HG03139 (cell line): ENCODE measurements at regions not wholly inside any gene's neighbourhood (a gene's known extent, or its start where the extent isn't known, plus 50 kb on each side); places are given as distances from the start of the nearest gene placed in this dataset.

Experiments
- ATAC-seq: cut with Tn5 transposase; IDR thresholded peaks from one replicate; pipeline ENCODE4 v1.9.1; 2021; ENCODE audit not compliant: unreplicated experiment

- ATAC-seq, result no peak
Measured at GRCh38 chr3:16102187-16102561, 72.3 kb upstream of the GALNT15 start.

- ATAC-seq, result no peak
Measured at GRCh38 chr3:16102905-16103364, 71.5 kb upstream of the GALNT15 start.

- no peak for ATAC-seq
Measured at GRCh38 chr3:16103472-16103871, 71.0 kb upstream of the GALNT15 start.

- no peak for ATAC-seq
Measured at GRCh38 chr3:16104156-16104555, 70.3 kb upstream of the GALNT15 start.

- no peak for ATAC-seq
Measured at GRCh38 chr3:16106050-16106449, 68.4 kb upstream of the GALNT15 start.

- ATAC-seq, result no peak
Measured at GRCh38 chr3:16108424-16108823, 66.1 kb upstream of the GALNT15 start.

- ATAC-seq, result no peak
Measured at GRCh38 chr3:16109929-16110328, 64.6 kb upstream of the GALNT15 start.

GRCh38 chr3:16112910-16113504 is 61.5 kb upstream of the GALNT15 start:
- ATAC-seq, result no peak

- ATAC-seq, result no peak
Measured at GRCh38 chr3:16113704-16114103, 60.8 kb upstream of the GALNT15 start.

GRCh38 chr3:16114429-16114828 is 60.1 kb upstream of the GALNT15 start:
- ATAC-seq, result no peak

GRCh38 chr3:16114930-16115329 is 59.5 kb upstream of the GALNT15 start:
- no peak for ATAC-seq

- no peak for ATAC-seq
Measured at GRCh38 chr3:16118396-16118795, 56.1 kb upstream of the GALNT15 start.

- no peak for ATAC-seq
Measured at GRCh38 chr3:16119887-16120286, 54.6 kb upstream of the GALNT15 start.

GRCh38 chr3:16121391-16121790 is 53.1 kb upstream of the GALNT15 start:
- ATAC-seq, result no peak

GRCh38 chr3:16122155-16122554 is 52.3 kb upstream of the GALNT15 start:
- ATAC-seq, result no peak

GRCh38 chr3:16122661-16123060 is 51.8 kb upstream of the GALNT15 start:
- no peak for ATAC-seq

- no peak for ATAC-seq
Measured at GRCh38 chr3:16124636-16125035, 49.8 kb upstream of the GALNT15 start.
